Left cardiac atrium (tissue), 4 donors: ENCODE measurements at regions not wholly inside any gene's neighbourhood (a gene's known extent, or its start where the extent isn't known, plus 50 kb on each side); places are given as distances from the start of the nearest gene placed in this dataset.
A peak's percentile ranks its signal among the peaks of the same experiment; 100 is the strongest.
"Not testable (repeated sequence)": the region's sequence is repeated elsewhere in the genome, so short reads cannot be mapped to it uniquely, and the experiment has no call there.

Source experiments
- ATAC-seq, 2 donors: fragments of 200-7000 bp; cut with Tn5 transposase; one replicate each; pipeline ENCODE4 v1.9.1; 2020; ENCODE audit warnings: mild to moderate bottlenecking in 2 of 2, moderate library complexity in 2 of 2
- DNase-seq: peaks from one replicate; pipeline ENCODE4 v3.0.0-alpha.2; 2020
- intact Hi-C, 2 donors: fragments of 100-400 bp; cut with DNase I; formaldehyde crosslinking; loops; one replicate each; pipeline versions ENCODE4 v1.14.1 to v1.15.1; 2022 to 2023
- donor health status: DM: no; HTN: yes; CAD: no.
- donor health status: DM: no; HTN: yes; CAD: no; lungs with severe emphysema.
- donor health status: DM: yes; HTN: yes; CAD: no.
- donor health status: Dilated cardiomyopathy.

DNA sequence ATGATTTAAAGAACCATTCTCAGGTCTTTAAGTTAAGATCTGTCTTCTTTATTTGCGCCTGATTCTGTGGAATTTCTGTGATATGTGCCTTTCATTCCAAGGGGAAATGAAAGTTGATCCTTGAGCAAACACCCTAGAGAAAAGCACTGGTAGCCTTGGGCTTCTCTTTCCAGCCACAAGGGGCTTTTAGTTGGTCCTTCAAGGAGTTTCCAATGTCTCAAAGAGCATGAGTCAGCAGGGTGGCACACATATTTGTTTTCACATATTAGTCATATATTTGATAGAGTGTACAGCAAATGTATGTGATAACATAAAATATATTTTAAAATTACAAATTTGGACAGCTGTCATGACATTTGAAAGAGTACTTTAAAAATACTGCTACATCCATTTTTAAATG lies 339.5 kb downstream of the TXNL1 start:
- intact Hi-C loops, result loop anchor here in 1 of 2 donors (10.0 kb wide), 1 partner anchor 66 kb away; no protein-coding TSS in a partner anchor
- ATAC-seq (no peak), DNase-seq (no peak)

DNA sequence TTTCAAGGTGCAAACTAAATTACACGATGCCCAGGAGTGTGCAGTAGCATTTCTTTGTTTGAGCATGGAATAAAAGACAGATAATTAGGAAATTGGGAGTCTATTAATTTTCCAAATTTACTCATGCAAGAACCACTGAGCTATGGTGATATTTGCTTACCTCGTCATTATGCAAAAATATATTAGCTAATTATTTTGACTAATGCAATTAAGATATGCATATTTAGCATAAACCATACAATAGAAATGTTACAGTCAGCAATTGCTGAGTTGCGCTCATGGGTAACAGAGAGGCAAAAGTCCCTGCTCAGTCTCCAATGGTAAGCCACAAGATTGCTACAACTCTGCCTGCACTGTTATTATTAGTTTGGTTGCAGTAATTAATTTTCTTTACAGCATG lies 342.0 kb downstream of the TXNL1 start:
- DNase-seq (no peak), ATAC-seq (no peak)
- intact Hi-C loops, result loop anchor here in 1 of 2 donors (10.0 kb wide), 1 partner anchor 68 kb away; no protein-coding TSS in a partner anchor

GRCh38 chr18:56294484-56295183 lies 343.8 kb downstream of the TXNL1 start:
- ATAC-seq (no peak), DNase-seq (no peak)
- intact Hi-C loops, result loop anchor here in 1 of 2 donors (10.0 kb wide), 1 partner anchor 70 kb away; no protein-coding TSS in a partner anchor

DNA sequence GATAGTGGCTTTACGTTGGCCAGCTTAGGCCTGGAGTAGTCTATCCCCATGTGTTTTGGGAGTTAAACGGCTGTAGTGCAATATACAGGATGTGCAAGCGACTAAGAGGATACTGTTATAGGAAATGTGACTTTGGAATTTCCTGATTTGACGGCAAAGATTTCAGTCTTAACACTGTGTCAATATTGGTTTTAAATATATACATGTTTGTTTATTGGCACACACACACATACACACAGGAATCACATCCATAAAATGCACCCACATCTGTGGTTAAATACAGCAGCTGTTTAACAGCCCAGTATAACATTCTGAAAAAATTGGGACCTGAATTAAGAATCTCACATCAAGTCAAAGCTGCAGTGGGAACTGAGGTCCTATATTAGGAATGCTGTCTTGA lies 347.1 kb downstream of the TXNL1 start:
- ATAC-seq (no peak), DNase-seq (no peak)
- intact Hi-C loops, result loop anchor here in 1 of 2 donors (10.0 kb wide), 1 partner anchor 74 kb away; no protein-coding TSS in a partner anchor

GRCh38 chr18:56289381-56289780 lies 349.0 kb downstream of the TXNL1 start:
- no peak for DNase-seq
- intact Hi-C loops, result no loop called here
- peak; percentile 42 to 44 for ATAC-seq

- ATAC-seq, result no peak
- intact Hi-C loops, result no loop called here
- no peak for DNase-seq
Observed at GRCh38 chr18:56286775-56287325, 351.5 kb downstream of the TXNL1 start.

GRCh38 chr18:56285387-56286065 lies 352.9 kb downstream of the TXNL1 start:
- DNase-seq (no peak), ATAC-seq (no peak)
- intact Hi-C loops, result no loop called here

- DNase-seq, result no peak
- ATAC-seq, result no peak
- intact Hi-C loops, result no loop called here
Observed at GRCh38 chr18:56284319-56284718, 354.1 kb downstream of the TXNL1 start.

GRCh38 chr18:56283316-56283715 lies 355.1 kb downstream of the TXNL1 start:
- ATAC-seq, result no peak
- intact Hi-C loops, result no loop called here
- no peak for DNase-seq

DNA sequence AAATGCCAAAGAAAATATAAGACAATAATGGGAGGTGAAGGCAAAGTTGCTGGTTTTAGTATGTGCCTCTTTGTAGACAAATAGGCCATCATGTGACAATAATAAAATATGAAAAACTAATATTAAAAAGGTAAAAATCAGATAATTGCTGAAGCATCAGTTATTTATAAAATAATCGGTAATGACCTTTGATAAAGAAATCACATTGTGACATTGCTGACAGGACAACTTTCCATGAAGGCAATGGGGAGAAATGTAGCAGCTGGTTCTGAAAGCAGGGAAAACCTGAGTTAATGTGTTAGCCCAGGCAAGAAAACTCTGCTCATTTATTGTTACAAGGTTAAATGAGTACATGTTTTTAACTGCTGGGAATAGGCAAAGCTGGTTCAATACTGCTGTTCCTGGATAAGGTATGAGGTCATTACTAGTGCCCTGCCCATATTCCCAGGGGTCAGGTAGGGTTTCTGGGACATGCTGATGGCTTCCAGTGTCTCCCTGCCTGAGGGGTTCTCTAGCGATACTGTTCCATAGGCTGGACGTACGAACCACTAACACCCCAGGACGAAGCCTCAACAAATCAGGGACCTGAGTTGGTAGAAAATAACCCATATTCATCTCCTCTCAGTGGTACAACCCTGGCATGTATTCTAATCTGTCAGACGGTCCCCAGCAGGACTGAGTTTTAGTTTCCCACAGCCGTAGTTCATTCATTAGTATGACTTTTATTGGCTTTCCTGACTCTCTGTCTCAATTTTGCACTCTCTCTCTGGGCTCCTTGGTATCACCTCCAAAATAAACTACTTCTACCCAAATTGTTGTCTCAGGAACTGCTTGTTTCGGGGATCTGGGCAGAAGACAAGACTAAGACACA lies 355.9 kb downstream of the TXNL1 start:
- intact Hi-C loops, result no loop called here
- DNase-seq, result no peak

DNA sequence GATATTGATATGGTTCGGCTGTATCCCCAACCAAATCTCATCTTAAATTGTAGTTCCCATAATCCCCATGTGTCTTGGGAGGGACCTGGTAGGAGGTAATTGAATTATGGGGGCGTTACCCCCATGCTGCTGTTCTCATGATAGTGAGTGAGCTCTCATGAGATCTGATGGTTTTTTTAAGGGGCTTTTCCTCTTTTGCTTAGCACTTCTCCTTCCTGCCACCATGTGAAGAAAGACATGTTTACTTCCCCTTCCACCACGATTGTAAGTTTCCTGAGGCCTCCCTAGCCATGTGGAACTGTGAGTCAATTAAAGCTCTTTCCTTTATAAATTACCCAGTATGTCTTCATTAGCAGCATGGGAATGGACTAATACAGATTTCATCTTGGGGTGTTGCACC lies 358.6 kb downstream of the TXNL1 start:
- DNase-seq, intact Hi-C loops, ATAC-seq: not testable (repeated sequence)

More for the DNA sequence above, 355.9 kb downstream of the TXNL1 start:
- no peak for ATAC-seq

DNA sequence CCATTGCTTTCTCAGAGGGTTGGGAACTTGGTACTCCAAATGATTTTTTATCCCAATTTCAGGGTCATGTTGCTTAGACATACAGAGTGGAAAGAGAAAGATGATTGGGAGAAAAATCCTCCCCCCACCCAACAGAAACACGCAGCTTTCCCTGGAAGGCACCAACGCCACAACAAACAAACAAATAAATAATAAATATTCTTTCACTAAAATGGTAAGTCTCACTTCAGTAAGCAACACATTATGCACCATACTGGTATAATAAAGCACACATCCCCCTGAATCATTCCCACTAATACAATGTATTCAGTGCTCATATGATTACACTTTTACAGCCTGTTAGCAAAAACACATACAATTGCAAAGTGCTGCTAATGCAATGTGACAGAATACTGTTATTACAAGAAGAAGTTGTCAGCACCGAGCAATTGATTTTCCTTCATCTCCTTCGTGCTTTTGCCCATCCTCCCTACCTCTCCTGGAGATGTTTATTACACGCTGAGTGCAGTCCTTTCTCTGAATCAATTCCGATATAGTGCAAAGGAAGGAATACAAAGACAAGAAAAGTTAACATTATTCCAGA lies 359.9 kb downstream of the TXNL1 start:
- ATAC-seq (no peak), DNase-seq (no peak)
- intact Hi-C loops, result no loop called here

DNA sequence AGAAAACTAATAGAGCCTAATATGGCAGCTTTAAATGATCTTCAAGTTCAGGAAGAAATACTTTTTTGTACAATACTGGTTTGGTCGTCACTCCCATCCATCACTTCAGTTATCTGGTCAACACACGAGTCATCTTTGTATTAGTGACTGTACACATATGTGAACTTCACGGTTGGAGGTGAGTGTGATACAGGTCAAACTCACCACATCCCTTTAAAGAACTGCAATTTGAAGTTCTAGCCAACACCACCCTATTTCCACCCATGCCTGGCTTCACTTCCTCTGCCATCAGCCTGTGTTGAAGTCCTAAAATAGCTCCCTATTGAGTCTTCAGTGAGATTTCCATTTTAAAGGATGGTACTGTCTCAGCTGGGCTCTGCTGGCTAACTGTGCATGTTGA lies 361.9 kb downstream of the TXNL1 start:
- intact Hi-C loops, result no loop called here
- ATAC-seq (no peak), DNase-seq (no peak)

DNA sequence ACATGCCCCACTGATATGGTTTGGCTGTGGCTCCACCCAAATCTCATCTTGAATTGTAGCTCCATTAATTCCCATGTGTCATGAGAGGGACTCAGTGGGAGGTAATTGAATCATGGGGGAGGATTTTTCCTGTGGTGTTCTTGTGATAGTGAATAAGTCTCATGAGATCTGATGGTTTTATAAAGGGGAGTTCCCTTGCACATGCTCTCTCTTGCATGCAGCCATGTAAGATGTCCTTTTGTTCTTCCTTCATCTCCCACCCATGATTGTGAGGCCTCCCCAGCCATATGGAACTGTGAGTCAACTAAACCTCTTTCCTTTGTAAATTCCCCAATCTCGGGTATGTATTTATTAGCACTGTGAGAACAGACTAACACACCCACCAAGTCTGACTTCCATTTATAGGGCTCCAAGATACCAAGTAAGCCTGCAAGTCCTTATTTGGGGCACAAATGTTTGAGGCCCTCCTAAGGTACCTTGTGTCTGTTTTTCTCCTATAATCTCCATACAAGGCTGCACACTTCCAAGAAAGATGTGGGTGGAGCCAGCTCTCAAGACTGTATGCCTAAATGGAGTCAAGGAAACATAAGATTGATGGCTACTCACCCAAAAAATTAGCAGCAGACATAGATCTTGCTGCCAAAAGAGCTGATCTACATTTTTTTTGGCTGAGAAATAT lies 364.7 kb downstream of the TXNL1 start:
- DNase-seq, result no peak
- intact Hi-C loops, result no loop called here
- ATAC-seq, result no peak

- intact Hi-C loops, result no loop called here
- DNase-seq, result no peak
- no peak for ATAC-seq
Observed at GRCh38 chr18:56270671-56271250, 367.6 kb downstream of the TXNL1 start.

GRCh38 chr18:56269958-56270357 lies 368.4 kb downstream of the TXNL1 start:
- DNase-seq (no peak), ATAC-seq (no peak)
- intact Hi-C loops, result no loop called here

- ATAC-seq (no peak), DNase-seq (no peak)
- intact Hi-C loops, result no loop called here
Observed at GRCh38 chr18:56268952-56269351, 369.4 kb downstream of the TXNL1 start.

DNA sequence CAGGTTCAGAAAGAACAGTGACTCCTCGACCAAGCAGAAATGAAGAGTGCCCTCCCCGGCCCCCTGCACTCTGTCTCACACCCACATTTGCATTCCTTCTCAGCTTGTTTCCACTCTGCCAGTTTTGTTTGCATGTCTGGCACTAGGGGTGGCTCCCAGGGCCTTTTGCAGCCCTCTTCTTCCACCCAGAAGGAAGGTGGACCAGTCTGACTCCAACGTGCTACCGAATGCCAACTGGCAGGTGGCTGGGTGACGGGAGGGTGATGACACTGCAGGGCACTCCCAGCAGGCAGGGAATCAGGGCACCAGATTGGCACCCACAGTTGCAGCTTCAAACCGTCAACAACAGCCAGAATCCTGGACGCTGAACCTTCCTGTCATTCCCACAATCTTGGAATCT lies 371.1 kb downstream of the TXNL1 start:
- DNase-seq (no peak), ATAC-seq (peak; percentile 35 to 44)
- intact Hi-C loops, result no loop called here
